HG03342 (cell line): ENCODE measurements at regions not wholly inside any gene's neighbourhood (a gene's known extent, or its start where the extent isn't known, plus 50 kb on each side); places are given as distances from the start of the nearest gene placed in this dataset.

Source experiments
- ATAC-seq: cut with Tn5 transposase; IDR thresholded peaks from one replicate; pipeline ENCODE4 v1.9.1; 2021; ENCODE audit warnings: mild to moderate bottlenecking, moderate library complexity; ENCODE audit not compliant: unreplicated experiment

- no peak for ATAC-seq
Measured at GRCh38 chr5:120738568-120738967, 274.5 kb downstream of the PRR16 start.

GRCh38 chr5:120740989-120741388 is 276.9 kb downstream of the PRR16 start:
- ATAC-seq, result no peak

GRCh38 chr5:120748474-120748873 is 284.4 kb downstream of the PRR16 start:
- no peak for ATAC-seq

- ATAC-seq, result no peak
Measured at GRCh38 chr5:120749737-120750136, 285.6 kb downstream of the PRR16 start.

DNA sequence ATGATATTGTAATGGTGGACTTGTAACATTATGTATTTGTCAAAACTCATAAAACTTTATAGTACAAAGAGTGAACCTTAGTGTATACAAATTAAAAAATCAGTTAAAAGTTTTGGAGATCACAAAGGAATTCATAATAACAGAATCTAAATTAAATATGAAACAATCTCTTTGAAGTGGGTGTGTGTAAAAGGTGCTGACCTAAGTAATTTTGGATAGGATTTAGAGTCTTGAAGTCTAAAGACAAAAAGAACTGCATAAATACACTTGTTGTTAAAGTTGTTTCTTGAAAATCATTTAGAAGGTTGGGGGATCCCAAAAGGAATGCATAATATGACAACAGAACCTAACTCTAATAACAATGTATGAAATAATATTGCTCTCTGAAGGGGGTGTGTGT is 295.5 kb downstream of the PRR16 start:
- ATAC-seq, result no peak

DNA sequence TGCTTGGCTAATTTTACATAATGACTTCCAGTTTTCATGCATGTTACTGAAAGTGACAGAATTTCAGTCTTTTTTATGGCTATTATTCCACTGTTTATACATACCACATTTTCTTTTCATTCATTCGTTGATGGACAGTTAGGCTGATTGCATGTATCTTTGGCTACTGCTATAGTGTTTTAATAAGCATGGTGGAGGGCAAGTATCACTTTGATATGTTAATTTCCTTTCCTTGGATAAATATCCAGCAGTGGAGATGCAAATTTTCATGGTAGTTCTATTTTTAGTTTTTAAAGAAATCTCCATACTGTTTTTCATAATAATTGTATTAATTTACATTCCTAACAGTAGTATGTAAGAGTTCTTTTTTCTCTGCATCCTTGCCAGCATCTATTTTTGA is 297.9 kb downstream of the PRR16 start:
- ATAC-seq, result no peak

- ATAC-seq, result no peak
Measured at GRCh38 chr5:120765189-120765588, 301.1 kb downstream of the PRR16 start.

DNA sequence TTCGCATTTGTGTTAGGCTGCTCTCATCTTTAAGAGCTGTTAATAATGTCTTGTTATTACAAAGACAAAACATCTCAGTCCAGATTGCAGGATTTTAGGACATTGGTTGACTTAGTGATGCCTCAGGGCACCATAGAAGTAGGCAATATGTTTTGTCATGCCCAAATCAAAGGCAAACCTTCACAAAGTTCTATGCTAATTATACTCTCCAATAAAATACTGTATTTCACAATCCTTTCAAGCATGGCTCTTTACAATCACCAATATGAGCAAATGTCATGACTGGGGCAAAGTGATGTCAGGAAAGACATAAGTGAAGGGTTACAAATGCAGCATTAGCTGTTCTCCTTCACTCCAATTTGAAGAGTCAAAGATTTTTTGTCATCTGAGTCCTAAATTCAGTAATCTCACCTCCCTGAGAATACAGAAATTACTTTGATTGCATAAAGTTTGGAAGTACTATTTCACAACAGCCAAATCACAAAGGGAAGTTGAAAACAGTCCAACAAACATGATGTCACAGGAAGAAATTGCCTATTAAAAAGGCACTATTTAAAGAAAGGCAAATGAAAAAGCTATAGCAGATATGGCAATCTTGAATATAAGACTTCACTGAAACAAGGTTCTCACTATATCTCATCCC is 303.2 kb downstream of the PRR16 start:
- no peak for ATAC-seq

DNA sequence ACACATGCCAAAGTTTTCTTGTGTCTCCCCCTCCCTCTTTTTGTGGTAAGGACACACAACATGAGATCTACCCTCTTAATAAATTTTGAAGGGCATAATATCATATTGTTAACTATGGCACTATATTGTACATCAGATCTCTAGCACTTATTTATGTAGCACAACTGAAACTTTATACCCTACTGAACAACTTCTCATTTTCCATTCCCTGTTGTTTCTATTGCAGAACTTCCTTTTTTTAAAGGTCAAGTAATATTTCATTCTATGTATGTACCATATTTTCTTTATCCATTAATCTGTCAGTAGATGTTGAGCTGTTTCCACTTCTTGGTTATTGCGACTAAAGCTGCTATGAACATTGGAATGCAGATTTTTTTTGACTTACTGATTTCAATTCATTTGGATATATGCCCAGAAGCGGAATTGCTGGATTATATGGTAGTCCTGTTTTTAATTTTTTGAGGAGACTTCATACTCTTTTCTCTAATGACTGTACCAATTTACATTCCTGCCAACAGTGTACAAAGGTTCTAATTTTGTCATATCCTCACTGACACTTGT is 305.3 kb downstream of the PRR16 start:
- no peak for ATAC-seq

- ATAC-seq, result no peak
Measured at GRCh38 chr5:120771202-120771601, 307.1 kb downstream of the PRR16 start.

GRCh38 chr5:120778491-120779484 is 314.7 kb downstream of the PRR16 start:
- ATAC-seq, result no peak

DNA sequence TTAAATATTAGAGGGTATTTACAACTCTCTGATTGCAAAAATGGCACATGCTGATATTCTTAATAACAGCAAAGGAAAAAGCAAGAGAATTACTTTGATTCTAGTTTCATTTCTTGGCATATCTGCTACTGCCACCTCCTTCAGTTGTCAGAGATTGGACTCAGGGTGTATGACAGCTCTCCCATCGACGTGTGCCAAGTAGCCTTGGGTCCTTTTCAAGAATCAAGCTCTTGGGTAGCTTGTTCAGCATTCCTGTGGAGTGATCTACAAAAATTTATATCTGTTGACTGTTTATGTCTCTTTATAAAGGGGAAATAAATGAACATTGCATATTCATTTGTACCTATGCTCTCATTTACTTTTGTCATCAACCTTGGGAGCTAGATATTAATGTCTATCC is 315.6 kb downstream of the PRR16 start:
- ATAC-seq, result no peak

DNA sequence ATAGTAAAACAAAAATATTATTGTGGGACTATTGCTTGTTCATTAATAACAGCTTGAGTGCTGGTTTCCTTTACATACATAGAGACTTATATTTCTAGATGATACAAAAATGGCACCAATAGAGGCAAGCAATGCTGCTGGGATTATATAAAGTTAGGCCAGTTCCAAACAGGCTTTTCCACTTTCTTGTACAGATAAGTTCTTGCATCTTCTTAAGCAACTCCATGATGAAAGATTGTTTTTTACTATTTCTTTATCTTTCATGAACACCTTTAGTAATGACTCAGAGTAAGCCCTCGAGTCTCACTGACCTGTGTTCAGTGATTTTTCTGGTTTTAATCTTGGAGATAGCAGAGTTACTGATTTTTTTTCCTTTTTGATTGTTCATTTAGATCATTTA is 324.4 kb downstream of the PRR16 start:
- no peak for ATAC-seq

DNA sequence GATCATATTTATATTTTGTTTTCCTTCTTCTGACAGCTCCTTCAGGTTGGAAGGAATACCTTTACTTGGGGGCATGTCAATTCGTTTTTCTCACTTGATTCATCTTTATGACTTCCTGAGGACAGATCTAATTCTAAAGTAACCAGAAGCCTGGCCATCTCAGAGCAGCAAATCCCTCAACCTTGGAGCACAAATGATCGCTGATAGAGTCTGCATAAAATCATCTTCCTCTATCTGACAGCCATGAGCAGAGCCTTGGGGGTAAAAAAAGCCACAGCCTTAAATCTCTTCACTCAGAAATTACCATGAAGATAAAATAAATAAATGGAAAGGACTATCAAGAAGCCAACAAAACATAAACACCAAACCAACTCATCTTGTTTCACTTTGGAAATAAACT is 325.8 kb downstream of the PRR16 start:
- no peak for ATAC-seq

GRCh38 chr5:120790339-120790738 is 326.2 kb downstream of the PRR16 start:
- no peak for ATAC-seq

- no peak for ATAC-seq
Measured at GRCh38 chr5:120792477-120792876, 328.4 kb downstream of the PRR16 start.

DNA sequence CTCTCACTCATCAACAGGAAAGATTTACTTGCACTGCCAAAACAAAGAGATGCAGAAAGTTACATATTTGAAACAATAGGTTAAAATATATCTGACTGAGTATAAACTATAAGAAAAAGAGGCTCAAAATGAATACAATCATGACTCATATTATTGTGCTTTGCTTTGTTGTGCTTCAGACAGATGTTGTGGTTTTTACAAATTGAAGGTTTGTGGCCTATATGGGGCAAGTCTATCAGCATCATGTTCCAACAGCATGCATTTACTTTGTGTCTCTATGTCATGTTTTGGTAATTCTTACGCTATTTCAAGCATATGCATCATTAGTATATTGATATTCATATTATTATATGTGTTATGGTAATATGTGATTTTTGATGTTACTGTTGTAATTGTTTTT is 330.0 kb downstream of the PRR16 start:
- ATAC-seq, result no peak

- no peak for ATAC-seq
Measured at GRCh38 chr5:120803282-120803681, 339.2 kb downstream of the PRR16 start.

GRCh38 chr5:120805131-120805530 is 341.0 kb downstream of the PRR16 start:
- no peak for ATAC-seq

DNA sequence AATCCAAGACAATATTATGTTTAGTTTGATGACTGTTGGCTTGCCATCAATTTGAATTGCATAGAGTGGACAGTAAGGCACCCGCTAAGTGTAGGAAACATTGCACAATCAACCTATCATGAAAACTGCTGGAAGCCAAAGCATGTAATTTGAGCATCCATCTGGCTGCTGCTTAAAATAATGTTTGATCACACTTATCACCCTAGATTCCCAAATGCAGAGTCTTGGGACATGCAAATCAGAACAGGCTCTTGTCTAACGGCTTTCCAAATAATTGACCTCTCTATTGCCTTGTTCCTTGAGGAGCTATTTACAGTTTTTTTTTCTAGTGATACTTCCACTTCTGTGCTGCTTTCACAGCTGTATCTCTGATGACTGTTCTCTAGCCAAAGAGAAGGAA is 342.1 kb downstream of the PRR16 start:
- no peak for ATAC-seq

DNA sequence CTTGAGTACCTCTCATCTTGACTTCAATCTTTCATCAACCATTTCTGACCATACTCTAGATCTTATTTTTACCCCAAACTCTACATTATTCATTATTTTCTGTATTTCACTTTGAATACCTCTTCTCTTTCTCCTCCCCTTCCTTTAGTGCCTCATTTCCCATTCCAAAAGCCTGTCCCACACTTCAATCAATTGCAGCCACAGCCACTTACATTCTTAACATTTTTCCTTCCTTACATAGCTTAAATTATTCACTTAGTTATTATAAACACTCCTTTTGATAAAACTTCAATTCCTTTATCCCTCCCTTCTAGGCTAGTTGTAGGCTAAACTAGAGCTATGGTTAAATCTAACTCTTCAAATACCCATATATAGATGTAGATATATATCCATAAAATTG is 344.0 kb downstream of the PRR16 start:
- ATAC-seq, result no peak

DNA sequence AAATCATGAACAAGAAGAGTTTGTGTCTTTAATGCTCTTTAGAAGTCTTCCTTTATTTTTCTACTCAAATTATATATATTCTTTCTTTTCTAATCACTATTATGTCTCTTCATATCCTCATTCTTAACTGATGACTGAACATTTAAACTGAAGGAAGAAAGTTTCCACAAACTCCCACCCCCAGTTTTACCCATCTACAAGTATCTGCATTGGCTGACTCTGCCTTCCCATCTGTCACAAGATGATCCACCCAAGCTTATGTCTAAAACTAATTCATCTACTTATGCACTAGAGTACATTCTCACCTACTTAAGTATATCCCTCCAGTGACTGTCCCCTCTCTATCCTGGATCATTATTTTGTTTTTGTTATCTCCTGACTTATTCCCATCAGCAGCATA is 344.5 kb downstream of the PRR16 start:
- ATAC-seq, result no peak
